ENCODE measurements at regions not wholly inside any gene's neighbourhood (a gene's known extent, or its start where the extent isn't known, plus 50 kb on each side); places are given as distances from the start of the nearest gene placed in this dataset.

DNA sequence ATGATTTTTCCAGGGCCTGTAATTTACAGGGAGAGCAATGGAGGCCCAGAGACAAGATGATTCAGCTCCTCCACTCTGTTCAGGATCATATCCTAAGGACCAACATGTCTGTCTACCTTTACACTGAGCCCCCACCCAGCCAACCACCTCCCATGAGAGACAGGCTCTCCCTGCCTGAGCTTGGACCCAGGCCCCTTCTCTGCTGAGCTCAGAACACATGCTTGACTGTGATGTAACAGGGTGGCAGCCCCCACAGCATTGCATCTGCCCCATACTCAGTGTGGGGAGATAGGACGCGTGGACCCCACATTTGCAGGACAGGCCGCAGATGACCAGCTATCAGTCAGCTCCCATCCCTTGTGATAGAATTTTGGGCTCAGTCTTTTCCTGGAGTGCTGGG, 313.9 kb downstream of the ADGRD1 start:
- H3K4me3 ChIP-seq (ENCODE audit: insufficient read depth, low read depth, low read length), result no peak overlapping the region
- no peak for TF ChIP-seq SMC3 (IDR thresholded peaks at IDR 0.05; ENCODE audit: low read depth, low read length)
- no peak for TF ChIP-seq BHLHE40 (IDR thresholded peaks at IDR 0.05; ENCODE audit: low read depth, low read length)
- no peak for TF ChIP-seq USF2 (IDR thresholded peaks at IDR 0.05; ENCODE audit: low read depth, low read length)
- TF ChIP-seq MAZ (IDR thresholded peaks at IDR 0.05; ENCODE audit: borderline replicate concordance, low read depth, low read length), result no peak
- TF ChIP-seq NFE2L2 (IDR thresholded peaks at IDR 0.05; ENCODE audit: low read depth, low read length), result no peak
- no peak for TF ChIP-seq FOS (IDR thresholded peaks at IDR 0.05; ENCODE audit: low read depth, low read length)
- no peak for TF ChIP-seq CEBPB (IDR thresholded peaks at IDR 0.05; ENCODE audit: low read depth, low read length)
- TF ChIP-seq MAFK (IDR thresholded peaks at IDR 0.05; ENCODE audit: low read depth, low read length), result no peak
- TF ChIP-seq CHD1 (IDR thresholded peaks at IDR 0.05; ENCODE audit: low read depth, low read length), result no peak
- TF ChIP-seq, protein P1, sequence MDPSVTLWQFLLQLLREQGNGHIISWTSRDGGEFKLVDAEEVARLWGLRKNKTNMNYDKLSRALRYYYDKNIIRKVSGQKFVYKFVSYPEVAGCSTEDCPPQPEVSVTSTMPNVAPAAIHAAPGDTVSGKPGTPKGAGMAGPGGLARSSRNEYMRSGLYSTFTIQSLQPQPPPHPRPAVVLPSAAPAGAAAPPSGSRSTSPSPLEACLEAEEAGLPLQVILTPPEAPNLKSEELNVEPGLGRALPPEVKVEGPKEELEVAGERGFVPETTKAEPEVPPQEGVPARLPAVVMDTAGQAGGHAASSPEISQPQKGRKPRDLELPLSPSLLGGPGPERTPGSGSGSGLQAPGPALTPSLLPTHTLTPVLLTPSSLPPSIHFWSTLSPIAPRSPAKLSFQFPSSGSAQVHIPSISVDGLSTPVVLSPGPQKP (IDR thresholded peaks at IDR 0.05; ENCODE audit: borderline replicate concordance, low read depth, low read length), result no peak
- no peak for TF ChIP-seq RAD21 (IDR thresholded peaks at IDR 0.05; ENCODE audit: low read length)
- TF ChIP-seq RFX5 (IDR thresholded peaks at IDR 0.05; ENCODE audit: low read depth, low read length), result no peak
- no peak for TF ChIP-seq MXI1 (IDR thresholded peaks at IDR 0.05; ENCODE audit: borderline replicate concordance, low read depth, low read length)
- in situ Hi-C loops (cut with MboI; ENCODE audit: low sequenced_read_pairs), result no loop called here

More for the DNA sequence above, 313.9 kb downstream of the ADGRD1 start:
- no peaks in the 10 kb centered on the region for H3K27me3 ChIP-seq (ENCODE audit: control insufficient read depth, insufficient read depth, low read length)
- H2BK120ac ChIP-seq (ENCODE audit: low read depth, low read length), result no peak overlapping the region
- ChIA-PET POLR2A (ENCODE audit: unreplicated experiment) (no interaction called here), CTCF (no interaction called here)
- H2BK20ac ChIP-seq (ENCODE audit: low read depth, low read length), result no peak overlapping the region
- H3K4me1 ChIP-seq (ENCODE audit: control insufficient read depth, insufficient read depth, low read length), result no peaks in the 10 kb centered on the region
- ATAC-seq (ENCODE audit: low read depth), result no peak
- H3K27ac ChIP-seq (ENCODE audit: insufficient read depth, low read length), result no peak overlapping the region
- no peak overlapping the region for H2AK9ac ChIP-seq (replicated peaks; ENCODE audit: low read depth, low read length, poor library complexity)
- H3K79me1 ChIP-seq (ENCODE audit: low read depth in 1 of 2, low read length in 2 of 2), result no peaks in the 10 kb centered on the region
- DNase-seq, result no peak
- no peak overlapping the region for H3K9ac ChIP-seq (ENCODE audit: low read depth, low read length)
- H4K91ac ChIP-seq (ENCODE audit: insufficient read depth, low read depth, low read length), result no peak overlapping the region
- dilution Hi-C loops (cut with HindIII; ENCODE audit: low sequenced_read_pairs, unreplicated experiment) (no loop called here), intact Hi-C loops (cut with micrococcal nuclease) (no loop called here)
- no peak overlapping the region for H2BK15ac ChIP-seq (ENCODE audit: low read depth, low read length)
- no peak overlapping the region for H3K18ac ChIP-seq (ENCODE audit: low read depth, low read length)
- H3K14ac ChIP-seq (replicated peaks; ENCODE audit: low read depth, low read length), result no peak overlapping the region
- BruUV-seq (replicated peaks), result no TSS peak
- H2AFZ ChIP-seq (replicated peaks; ENCODE audit: low read length, poor library complexity), result no peak overlapping the region
- WGBS, 2 experiments (ENCODE audit: extremely low coverage in 2 of 2, insufficient read length in 1 of 2), result no CpG with 5 or more reads among the region's 3 CpGs
- no peak overlapping the region for H3K4ac ChIP-seq (ENCODE audit: low read depth, low read length)
- H2AK5ac ChIP-seq (ENCODE audit: low read depth, low read length), result no peak overlapping the region
- no peak overlapping the region for H4K8ac ChIP-seq (ENCODE audit: low read depth in 2 of 2, low read length in 2 of 2)
- H4K20me1 ChIP-seq (ENCODE audit: insufficient read depth, low read length), result no peaks in the 10 kb centered on the region
- no peak overlapping the region for H2BK5ac ChIP-seq (ENCODE audit: low read depth, low read length, poor library complexity, severe bottlenecking)
- H4K5ac ChIP-seq (ENCODE audit: low read depth, low read length), result no peak overlapping the region
- no peak overlapping the region for H3K56ac ChIP-seq (ENCODE audit: extremely low read depth, insufficient read depth, low read length)
- no peaks in the 10 kb centered on the region for H3K9me1 ChIP-seq (ENCODE audit: insufficient read depth, low read length)
- no peaks in the 10 kb centered on the region for H3K36me3 ChIP-seq (ENCODE audit: control insufficient read depth, insufficient read depth, low read length)
- peaks cover 23% of the 10 kb centered on the region for H3K9me3 ChIP-seq (ENCODE audit: control insufficient read depth, insufficient read depth, low read length)
- H3K4me2 ChIP-seq (ENCODE audit: low read depth, low read length), result no peak overlapping the region
- no peak overlapping the region for H3K23ac ChIP-seq (ENCODE audit: low read depth, low read length)

Data from IMR-90 (cell line).